ENCODE measurements at regions not wholly inside any gene's neighbourhood (a gene's known extent, or its start where the extent isn't known, plus 50 kb on each side); places are given as distances from the start of the nearest gene placed in this dataset.

- intact Hi-C loops (cut with DNase I), result no loop called here
- DNase-seq, result no peak
- no peak for ATAC-seq (ENCODE audit: poor library complexity)
Measured at GRCh38 chr13:29676941-29677452, 81.5 kb upstream of the SLC7A1 start.

- no peak for DNase-seq
- intact Hi-C loops (cut with DNase I), result no loop called here
- ATAC-seq (ENCODE audit: poor library complexity), result no peak
Measured at GRCh38 chr13:29676535-29676934, 81.0 kb upstream of the SLC7A1 start.

GRCh38 chr13:29674532-29674931 lies 79.0 kb upstream of the SLC7A1 start:
- DNase-seq (no peak), ATAC-seq (ENCODE audit: poor library complexity) (no peak)
- intact Hi-C loops (cut with DNase I), result no loop called here

DNA sequence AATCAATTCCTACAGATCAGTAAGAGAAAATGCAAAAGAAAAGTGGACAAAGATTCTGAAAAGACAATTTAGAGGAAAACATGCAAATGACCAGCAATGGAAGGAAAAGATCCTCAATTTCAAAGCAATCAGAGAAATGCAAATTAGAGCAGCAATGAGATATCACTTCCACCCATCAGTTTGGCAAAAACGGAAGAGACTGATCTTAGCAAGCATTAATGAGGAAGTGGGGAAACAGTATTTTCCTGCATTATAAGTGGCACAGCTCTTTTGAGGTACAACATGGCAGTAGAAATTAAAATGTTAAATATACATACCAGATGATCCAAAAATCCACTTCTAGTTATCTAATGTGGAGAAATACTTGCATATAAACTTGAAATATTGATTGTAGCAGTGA lies 69.1 kb upstream of the SLC7A1 start:
- no peak for DNase-seq
- no peak for ATAC-seq (ENCODE audit: poor library complexity)
- intact Hi-C loops (cut with DNase I), result no loop called here

GRCh38 chr13:29654843-29655547 lies 59.5 kb upstream of the SLC7A1 start:
- no peak for ATAC-seq (ENCODE audit: poor library complexity)

GRCh38 chr13:29654384-29654783 lies 58.9 kb upstream of the SLC7A1 start:
- no peak for ATAC-seq (ENCODE audit: poor library complexity)
- intact Hi-C loops (cut with DNase I), result no loop called here
- DNase-seq, result no peak

More at GRCh38 chr13:29654843-29655547, 59.5 kb upstream of the SLC7A1 start:
- no peak for DNase-seq
- intact Hi-C loops (cut with DNase I), result no loop called here

DNA sequence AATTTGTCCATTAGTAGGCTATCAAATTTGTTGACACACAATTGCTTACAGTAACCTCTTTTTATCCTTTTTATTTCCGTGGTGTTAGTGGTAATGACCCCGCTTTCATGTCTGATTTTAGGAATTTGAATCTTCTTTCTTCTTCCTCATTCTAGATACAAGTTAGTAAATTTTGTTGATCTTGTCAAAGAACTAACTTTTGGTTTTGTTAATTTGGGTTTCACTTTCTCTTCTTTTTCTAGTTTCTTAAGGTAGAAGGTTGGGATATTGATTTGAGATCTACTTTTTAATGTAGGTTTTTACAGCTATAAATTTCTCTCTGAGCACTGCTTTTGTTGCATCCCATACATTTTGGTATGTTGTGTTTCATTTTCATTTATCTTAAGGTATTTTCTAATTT lies 53.3 kb upstream of the SLC7A1 start:
- DNase-seq (no peak), ATAC-seq (ENCODE audit: poor library complexity) (no peak)
- intact Hi-C loops (cut with DNase I), result no loop called here
